Endodermal cell (in vitro differentiated cells): ENCODE measurements at regions not wholly inside any gene's neighbourhood (a gene's known extent, or its start where the extent isn't known, plus 50 kb on each side); places are given as distances from the start of the nearest gene placed in this dataset.
A peak's percentile ranks its signal among the peaks of the same experiment; 100 is the strongest.

Source experiments
- DNase-seq: peaks from one replicate; pipeline ENCODE4 v3.0.0-alpha.2; 2017
- H3K27ac ChIP-seq: 2 replicates; pipeline ENCODE4 v1.5.1; 2013; ENCODE audit warnings: mild to moderate bottlenecking, low read depth, low read length, moderate library complexity
- H3K27me3 ChIP-seq: 2 replicates; pipeline ENCODE4 v1.6.1; 2013; ENCODE audit warnings: mild to moderate bottlenecking, low read length, moderate library complexity; ENCODE audit not compliant: insufficient read depth, control insufficient read depth, poor library complexity, severe bottlenecking
- H3K36me3 ChIP-seq: 2 replicates; pipeline ENCODE4 v1.7.0; 2013; ENCODE audit warnings: mild to moderate bottlenecking, low read length, moderate library complexity; ENCODE audit not compliant: control insufficient read depth, insufficient read depth
- H3K4me1 ChIP-seq: one replicate; pipeline ENCODE4 v1.7.0; 2013; ENCODE audit warnings: low read length; ENCODE audit not compliant: control insufficient read depth, insufficient read depth
- H3K4me3 ChIP-seq: 2 replicates; pipeline ENCODE4 v1.5.1; 2013; ENCODE audit warnings: mild to moderate bottlenecking, low read length, moderate library complexity
- H3K9ac ChIP-seq: 2 replicates; pipeline ENCODE4 v1.6.1; 2013; ENCODE audit warnings: mild to moderate bottlenecking, low read length, moderate library complexity; ENCODE audit not compliant: poor library complexity, severe bottlenecking; ENCODE audit errors: extremely low read depth
- H3K9me3 ChIP-seq: 2 replicates; pipeline ENCODE4 v1.6.1; 2013; ENCODE audit warnings: mild to moderate bottlenecking, low read length, moderate library complexity; ENCODE audit not compliant: control insufficient read depth
- H3K27ac Mint-ChIP-seq: 2 replicates; pipeline ENCODE4 v1.8.0; 2020; ENCODE audit warnings: mixed read lengths
- H3K27me3 Mint-ChIP-seq: 2 replicates; pipeline ENCODE4 v1.8.0; 2021; ENCODE audit warnings: mild to moderate bottlenecking, mixed read lengths; ENCODE audit not compliant: insufficient read depth
- H3K36me3 Mint-ChIP-seq: 2 replicates; pipeline ENCODE4 v1.8.0; 2020; ENCODE audit warnings: low read depth, mixed read lengths
- H3K4me1 Mint-ChIP-seq: 2 replicates; pipeline ENCODE4 v1.8.0; 2020; ENCODE audit warnings: mixed read lengths
- H3K4me3 Mint-ChIP-seq: 2 replicates; pipeline ENCODE4 v1.8.0; 2020; ENCODE audit warnings: mild to moderate bottlenecking, moderate library complexity, mixed read lengths
- H3K9me3 Mint-ChIP-seq: 2 replicates; pipeline ENCODE4 v1.8.0; 2020; ENCODE audit warnings: mild to moderate bottlenecking, mixed read lengths
- CTCF ChIP-seq: fragments of 200-600 bp; sonication (generic); conservative IDR thresholded peaks from 2 replicates; pipeline ENCODE4 v1.5.0; 2021; ENCODE audit warnings: antibody characterized with exemption, mild to moderate bottlenecking
- whole genome bisulfite sequencing, 2 experiments: methylation state at CpG; one replicate each; pipeline versions ENCODE4 v1.1.5 to v1.1.7; 2013; ENCODE audit warnings: missing lambda C conversion rate in 2 of 2, mixed read lengths in 1 of 2; ENCODE audit not compliant: insufficient coverage in 1 of 2, insufficient read length in 1 of 2; 5-methylcytosine and 5-hydroxymethylcytosine counted together

- Mint-ChIP-seq H3K27ac (no peak overlapping the region), H3K4me1 (no peaks in the 10 kb centered on the region), H3K9me3 (peaks cover 34% of the 10 kb centered on the region), H3K27me3 (no peaks in the 10 kb centered on the region), H3K4me3 (no peak overlapping the region), H3K36me3 (peaks cover 1% of the 10 kb centered on the region)
- no peak overlapping the region for H3K4me3 ChIP-seq
- no peaks in the 10 kb centered on the region for H3K27me3 ChIP-seq
- no peak overlapping the region for H3K9ac ChIP-seq
- no peak for DNase-seq
- H3K27ac ChIP-seq, result no peak overlapping the region
- TF ChIP-seq CTCF, result no peak
- H3K9me3 ChIP-seq, result peaks cover 34% of the 10 kb centered on the region
- no peaks in the 10 kb centered on the region for H3K36me3 ChIP-seq
- H3K4me1 ChIP-seq, result no peaks in the 10 kb centered on the region
These were observed 211.7 kb upstream of the RGPD4 start for GRCh38 chr2:107615039-107615438.

- TF ChIP-seq CTCF, result no peak
- no peak overlapping the region for H3K27ac Mint-ChIP-seq
- no peaks in the 10 kb centered on the region for H3K4me1 Mint-ChIP-seq
These were observed 207.9 kb upstream of the RGPD4 start for GRCh38 chr2:107618769-107619168.

DNA sequence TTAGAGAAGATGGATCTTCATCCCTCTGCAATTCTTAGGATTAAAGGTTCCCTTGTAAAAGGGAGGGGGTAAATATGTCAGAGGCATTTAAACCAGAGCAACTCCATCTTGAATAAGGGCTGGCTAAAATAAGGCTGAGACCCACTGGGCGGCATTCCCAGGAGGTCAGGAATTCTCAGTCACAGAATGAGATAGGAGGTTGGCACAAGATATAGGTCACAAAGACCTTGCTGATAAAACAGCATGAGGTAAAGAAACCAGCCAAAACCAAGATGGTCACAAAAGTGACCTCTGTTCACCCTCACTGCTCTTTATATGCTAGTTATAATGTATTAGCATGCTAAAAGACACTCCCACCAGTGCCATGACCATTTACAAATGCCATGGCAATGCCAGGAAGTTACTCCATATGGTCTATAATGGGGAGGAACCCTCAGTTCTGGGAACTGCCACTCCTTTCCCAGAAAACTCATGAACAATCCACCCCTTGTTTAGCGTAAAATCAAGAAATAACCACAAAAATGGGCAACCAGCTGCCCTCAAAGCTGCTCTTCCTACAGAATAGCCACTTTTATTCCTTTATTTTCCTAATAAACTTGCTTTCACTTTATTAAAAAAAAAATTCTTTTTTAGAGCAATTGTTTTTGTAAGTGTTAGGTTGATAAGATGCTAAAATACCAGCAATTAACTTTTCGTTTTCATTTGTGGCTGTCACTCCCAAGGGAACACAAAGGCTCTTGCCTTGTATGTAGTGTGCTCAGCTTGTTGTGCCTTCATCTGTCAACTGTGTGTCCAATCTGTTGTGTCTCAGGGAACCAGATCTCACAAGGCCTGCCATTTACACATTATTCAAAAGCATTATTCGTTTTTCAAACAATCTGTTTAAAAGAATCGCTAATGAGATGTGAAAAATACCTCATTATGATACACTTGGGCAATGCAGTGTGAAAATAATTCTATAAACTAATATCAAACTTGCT lies 205.2 kb upstream of the RGPD4 start:
- H3K4me1 Mint-ChIP-seq, result no peaks in the 10 kb centered on the region
- WGBS, 2 experiments, result 86 to 94% methylated on average over 2 to 5 of the region's 5 CpGs
- no peak overlapping the region for H3K27ac Mint-ChIP-seq
- no peaks in the 10 kb centered on the region for H3K4me1 ChIP-seq
- no peak overlapping the region for H3K9ac ChIP-seq
- H3K9me3 Mint-ChIP-seq, result peaks cover 51% of the 10 kb centered on the region
- no peak overlapping the region for H3K27ac ChIP-seq
- H3K27me3 Mint-ChIP-seq, result no peaks in the 10 kb centered on the region
- peaks cover 72% of the 10 kb centered on the region for H3K9me3 ChIP-seq
- no peak for TF ChIP-seq CTCF
- H3K36me3 ChIP-seq, result no peaks in the 10 kb centered on the region
- DNase-seq, result no peak
- H3K4me3 ChIP-seq, result peak overlapping the region; percentile 32
- H3K27me3 ChIP-seq, result no peaks in the 10 kb centered on the region
- no peak overlapping the region for H3K4me3 Mint-ChIP-seq
- H3K36me3 Mint-ChIP-seq, result peaks cover 1% of the 10 kb centered on the region

More at GRCh38 chr2:107618769-107619168, 207.9 kb upstream of the RGPD4 start:
- DNase-seq, result no peak
- Mint-ChIP-seq H3K36me3 (peaks cover 1% of the 10 kb centered on the region), H3K4me3 (no peak overlapping the region), H3K9me3 (peaks cover 51% of the 10 kb centered on the region), H3K27me3 (no peaks in the 10 kb centered on the region)
- H3K4me1 ChIP-seq, result no peaks in the 10 kb centered on the region
- H3K9me3 ChIP-seq, result peaks cover 58% of the 10 kb centered on the region
- no peak overlapping the region for H3K27ac ChIP-seq
- H3K27me3 ChIP-seq, result no peaks in the 10 kb centered on the region
- peak overlapping the region; percentile 6 for H3K4me3 ChIP-seq
- no peak overlapping the region for H3K9ac ChIP-seq
- no peaks in the 10 kb centered on the region for H3K36me3 ChIP-seq
